CD4-positive, alpha-beta T cell treated with Interleukin-2 at 100 ng/mL for 4 hours (primary cell): ENCODE measurements at regions not wholly inside any gene's neighbourhood (a gene's known extent, or its start where the extent isn't known, plus 50 kb on each side); places are given as distances from the start of the nearest gene placed in this dataset.

Experiments used
- DNase-seq: peaks from one replicate; pipeline ENCODE4 v3.0.0-alpha.2; 2020; ENCODE audit warnings: low spot score

DNA sequence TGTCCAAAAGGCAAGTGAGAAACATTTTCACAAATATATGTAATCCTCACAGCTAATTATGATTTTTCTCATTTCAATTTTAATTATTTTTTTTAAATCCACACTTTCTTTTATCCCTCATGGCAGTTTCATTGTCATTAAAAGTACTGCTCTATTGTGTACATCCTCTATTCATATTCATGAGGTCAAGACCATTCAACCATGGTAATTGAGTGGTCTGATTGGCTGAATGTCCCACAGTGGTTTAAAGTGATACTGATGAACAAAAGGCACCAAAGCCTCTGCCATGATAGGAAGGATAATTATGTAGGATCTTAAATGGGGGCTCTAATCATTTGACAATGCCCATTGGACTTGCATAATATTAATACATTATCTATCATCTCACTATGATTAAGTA is 108.4 kb upstream of the EPHA4 start:
- no peak for DNase-seq

- DNase-seq: no peak
These were observed 105.6 kb upstream of the EPHA4 start for GRCh38 chr2:221677688-221678087.

DNA sequence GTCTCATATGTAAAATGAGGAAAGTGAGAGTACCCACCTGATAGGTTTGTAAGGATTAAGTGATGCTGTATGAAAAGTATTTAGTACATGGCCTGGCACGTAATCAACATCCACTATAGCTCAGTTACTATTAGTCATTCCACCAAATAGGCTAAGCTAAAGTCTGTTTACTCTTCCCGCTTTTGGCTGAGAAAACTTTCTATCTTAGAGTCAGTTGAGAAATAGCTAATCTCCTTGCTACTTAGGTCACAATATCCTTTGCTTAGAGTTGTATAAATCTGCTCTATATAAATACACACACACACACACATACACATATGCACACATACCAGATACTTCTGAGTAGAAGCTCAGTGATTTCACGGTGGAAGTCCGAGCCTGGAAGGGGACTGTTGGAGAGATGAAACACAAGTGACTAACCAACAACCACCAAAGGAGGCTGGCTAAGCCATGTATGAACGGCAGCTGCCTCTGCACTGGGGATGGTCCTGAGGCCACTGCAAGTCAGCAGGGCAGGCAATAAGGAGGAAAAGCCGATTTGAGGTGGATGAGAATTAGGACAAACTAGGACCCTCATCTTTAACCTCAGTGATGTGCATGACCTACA is 104.6 kb upstream of the EPHA4 start:
- no peak for DNase-seq

- no peak for DNase-seq
These were observed 103.3 kb upstream of the EPHA4 start for GRCh38 chr2:221675201-221675908.

DNA sequence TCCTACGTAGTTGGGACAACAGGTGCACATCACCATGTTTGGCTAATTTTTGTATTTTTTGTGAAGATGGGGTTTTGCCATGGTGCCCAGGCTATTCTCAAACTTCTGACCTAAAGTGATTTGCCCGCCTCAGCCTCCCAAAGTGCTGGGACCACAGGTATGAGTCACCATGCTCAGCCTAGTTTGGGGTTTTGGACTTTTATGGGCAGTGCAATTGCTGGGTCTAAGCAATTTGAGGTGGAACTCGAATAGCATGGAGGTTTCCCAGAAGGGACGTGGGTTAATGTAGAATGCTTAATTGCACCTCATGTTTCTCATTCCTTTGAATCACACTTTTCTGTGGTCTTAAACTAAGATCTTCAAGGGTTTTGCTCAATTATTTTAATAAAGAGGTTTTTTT is 102.3 kb upstream of the EPHA4 start:
- DNase-seq: no peak

GRCh38 chr2:221673248-221673647 is 101.1 kb upstream of the EPHA4 start:
- DNase-seq: no peak

- DNase-seq: no peak
These were observed 99.4 kb upstream of the EPHA4 start for GRCh38 chr2:221671515-221671914.

DNA sequence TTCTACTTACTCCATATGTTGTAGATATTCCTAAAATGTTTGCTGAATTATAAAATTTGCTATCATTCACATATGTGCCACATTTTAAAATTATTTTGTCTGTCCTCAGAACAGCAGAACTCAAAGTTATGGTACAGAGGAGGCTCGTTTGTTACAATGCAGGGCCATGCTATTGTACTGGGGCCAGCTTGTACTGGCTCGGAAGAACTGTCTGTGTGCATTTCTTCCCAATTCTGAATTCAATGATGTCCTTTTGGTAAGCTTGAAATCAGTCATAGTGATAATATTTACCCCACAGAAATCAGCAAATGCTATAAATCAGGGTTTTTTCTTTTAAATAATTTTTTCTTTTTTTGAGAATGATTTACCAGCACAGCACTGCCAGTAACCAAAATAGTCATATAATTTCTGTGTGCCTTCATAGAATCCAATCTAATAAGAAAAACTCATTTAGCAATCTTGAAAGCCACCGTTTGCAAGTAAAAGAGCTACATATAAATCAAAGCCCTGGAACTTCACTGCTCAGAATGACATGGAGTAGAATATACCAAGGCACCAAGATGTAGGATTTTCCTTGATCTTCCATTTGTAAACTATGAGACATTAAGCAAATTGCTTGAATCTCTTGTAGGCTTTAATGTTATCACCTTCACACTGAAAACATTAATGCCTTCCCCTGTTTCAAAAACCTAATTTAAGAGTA is 90.7 kb upstream of the EPHA4 start:
- DNase-seq: no peak

- no peak for DNase-seq
These were observed 85.7 kb upstream of the EPHA4 start for GRCh38 chr2:221657806-221658205.

- no peak for DNase-seq
These were observed 83.2 kb upstream of the EPHA4 start for GRCh38 chr2:221655300-221655699.

GRCh38 chr2:221653182-221653581 is 81.1 kb upstream of the EPHA4 start:
- no peak for DNase-seq

GRCh38 chr2:221649051-221649775 is 77.1 kb upstream of the EPHA4 start:
- DNase-seq: no peak

GRCh38 chr2:221642447-221642846 is 70.3 kb upstream of the EPHA4 start:
- no peak for DNase-seq

DNA sequence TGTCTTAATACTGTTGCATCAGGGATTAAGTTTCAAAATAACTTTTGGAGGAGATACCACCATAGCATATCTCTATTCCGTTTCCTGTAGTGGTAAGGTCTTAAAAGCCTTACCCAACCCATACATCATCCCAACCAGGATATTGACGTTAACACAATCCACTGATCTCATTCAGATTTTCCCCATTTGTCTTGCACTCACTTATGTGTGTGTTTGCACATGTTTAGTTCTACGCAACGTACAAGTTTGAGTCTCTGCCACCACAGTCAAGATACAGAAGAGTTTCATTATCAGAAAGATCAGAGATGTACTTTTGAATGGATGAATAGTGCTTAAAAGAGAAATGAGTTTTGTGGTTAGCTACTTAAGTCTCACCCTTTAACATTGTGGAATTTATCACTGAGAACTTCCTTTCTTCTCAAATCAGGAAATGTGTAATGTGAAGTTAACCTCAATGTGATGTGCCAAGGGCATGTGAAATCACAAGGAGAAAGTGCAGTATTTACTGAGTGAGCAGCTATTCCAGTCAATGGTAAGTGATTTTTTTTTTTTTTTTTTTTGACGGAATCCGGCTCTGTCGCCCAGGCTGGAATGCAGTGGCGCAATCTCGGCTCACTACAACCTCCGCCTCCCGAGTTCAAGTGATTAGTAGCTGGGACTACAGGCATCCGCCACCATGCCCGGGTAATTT is 69.2 kb upstream of the EPHA4 start:
- DNase-seq: no peak

GRCh38 chr2:221640686-221641085 is 68.6 kb upstream of the EPHA4 start:
- no peak for DNase-seq

DNA sequence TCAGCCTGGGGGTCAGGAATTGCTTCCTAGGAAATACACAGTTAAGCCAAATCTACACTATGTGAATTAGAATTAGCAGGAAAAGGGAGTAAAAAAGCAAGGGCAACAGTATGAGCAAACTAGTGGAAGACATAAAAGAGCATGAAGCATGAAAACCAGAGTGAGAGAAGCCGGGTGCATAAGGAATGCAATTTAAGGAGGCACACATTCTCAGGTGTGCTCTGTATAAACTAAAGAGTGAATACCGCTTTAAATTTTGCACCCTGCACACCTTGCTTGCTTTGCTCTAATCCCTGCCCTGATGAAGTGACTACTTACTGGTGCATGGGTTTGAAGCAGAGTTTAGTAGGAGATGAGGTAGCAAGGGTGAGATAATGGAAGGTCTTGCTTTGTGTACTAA is 65.7 kb upstream of the EPHA4 start:
- no peak for DNase-seq

- no peak for DNase-seq
These were observed 63.8 kb upstream of the EPHA4 start for GRCh38 chr2:221635949-221636348.

GRCh38 chr2:221629468-221629867 is 57.4 kb upstream of the EPHA4 start:
- DNase-seq: no peak

DNA sequence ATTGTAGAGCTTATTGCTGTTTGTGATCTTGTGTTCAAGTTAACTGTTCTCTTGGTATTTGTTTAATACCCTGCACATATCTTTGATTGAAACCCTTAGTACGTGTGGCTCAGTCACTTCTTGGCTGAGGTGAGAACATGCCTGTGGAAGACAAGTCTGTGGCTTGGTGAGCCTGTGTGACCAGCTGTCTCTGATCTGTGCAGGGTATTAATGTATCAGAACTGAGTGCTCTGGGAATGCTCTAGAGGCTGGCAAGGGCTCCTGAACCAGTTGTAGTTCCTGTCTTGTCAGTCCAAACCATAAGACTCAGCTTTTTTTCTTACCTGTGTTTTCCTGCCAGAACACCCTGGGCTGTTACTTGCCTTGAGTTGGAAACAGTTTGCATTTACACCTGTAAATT is 52.4 kb upstream of the EPHA4 start:
- no peak for DNase-seq
